ENCODE measurements at regions not wholly inside any gene's neighbourhood (a gene's known extent, or its start where the extent isn't known, plus 50 kb on each side); places are given as distances from the start of the nearest gene placed in this dataset.

- no peaks in the 10 kb centered on the region for H4K20me1 ChIP-seq (ENCODE audit: insufficient read depth, low read length)
Observed at GRCh38 chr18:5717256-5717655, 173.5 kb upstream of the EPB41L3 start.

GRCh38 chr18:5710676-5711075, 166.9 kb upstream of the EPB41L3 start:
- intact Hi-C loops (cut with micrococcal nuclease; ENCODE audit: unreplicated experiment): no loop called here
- no peak for DNase-seq (ENCODE audit: low spot score)
- H3K27ac ChIP-seq (ENCODE audit: low read depth, low read length, poor library complexity, severe bottlenecking): no peak overlapping the region
- no peaks in the 10 kb centered on the region for H3K9me2 ChIP-seq (ENCODE audit: insufficient read depth, low read length)
- BruUV-seq (replicated peaks): no TSS peak
- no peaks in the 10 kb centered on the region for H3K9me3 ChIP-seq (ENCODE audit: low read length)
- H3K79me2 ChIP-seq (ENCODE audit: insufficient read depth, low read depth, low read length): no peaks in the 10 kb centered on the region
- TF ChIP-seq, protein P1, sequence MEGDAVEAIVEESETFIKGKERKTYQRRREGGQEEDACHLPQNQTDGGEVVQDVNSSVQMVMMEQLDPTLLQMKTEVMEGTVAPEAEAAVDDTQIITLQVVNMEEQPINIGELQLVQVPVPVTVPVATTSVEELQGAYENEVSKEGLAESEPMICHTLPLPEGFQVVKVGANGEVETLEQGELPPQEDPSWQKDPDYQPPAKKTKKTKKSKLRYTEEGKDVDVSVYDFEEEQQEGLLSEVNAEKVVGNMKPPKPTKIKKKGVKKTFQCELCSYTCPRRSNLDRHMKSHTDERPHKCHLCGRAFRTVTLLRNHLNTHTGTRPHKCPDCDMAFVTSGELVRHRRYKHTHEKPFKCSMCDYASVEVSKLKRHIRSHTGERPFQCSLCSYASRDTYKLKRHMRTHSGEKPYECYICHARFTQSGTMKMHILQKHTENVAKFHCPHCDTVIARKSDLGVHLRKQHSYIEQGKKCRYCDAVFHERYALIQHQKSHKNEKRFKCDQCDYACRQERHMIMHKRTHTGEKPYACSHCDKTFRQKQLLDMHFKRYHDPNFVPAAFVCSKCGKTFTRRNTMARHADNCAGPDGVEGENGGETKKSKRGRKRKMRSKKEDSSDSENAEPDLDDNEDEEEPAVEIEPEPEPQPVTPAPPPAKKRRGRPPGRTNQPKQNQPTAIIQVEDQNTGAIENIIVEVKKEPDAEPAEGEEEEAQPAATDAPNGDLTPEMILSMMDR (conservative IDR thresholded peaks at IDR 0.05; ENCODE audit: low read length): no peak
- TF ChIP-seq EZH2phosphoT487 (IDR thresholded peaks at IDR 0.05; ENCODE audit: borderline replicate concordance, low read depth, low read length): no peak
- H2AFZ ChIP-seq (ENCODE audit: low read length): no peak overlapping the region
- CTCF ChIA-PET (ENCODE audit: unreplicated experiment): no interaction called here
- H4K20me1 ChIP-seq (ENCODE audit: insufficient read depth, low read length): no peaks in the 10 kb centered on the region
- H3K4me3 ChIP-seq (ENCODE audit: low read depth, low read length, poor library complexity, severe bottlenecking): no peak overlapping the region
- H3K4me1 ChIP-seq (ENCODE audit: insufficient read depth, low read length, poor library complexity, severe bottlenecking): no peaks in the 10 kb centered on the region
- no peak overlapping the region for H3K4me2 ChIP-seq (ENCODE audit: low read length)
- POLR2A ChIA-PET: no interaction called here
- H3K36me3 ChIP-seq (ENCODE audit: insufficient read depth, low read length): no peaks in the 10 kb centered on the region

More at GRCh38 chr18:5717256-5717655, 173.5 kb upstream of the EPB41L3 start:
- intact Hi-C loops (cut with micrococcal nuclease; ENCODE audit: unreplicated experiment): no loop called here
- no peaks in the 10 kb centered on the region for H3K9me3 ChIP-seq (ENCODE audit: low read length)
- ChIA-PET CTCF (ENCODE audit: unreplicated experiment) (no interaction called here), POLR2A (no interaction called here)
- no peak overlapping the region for H3K4me3 ChIP-seq (ENCODE audit: low read depth, low read length, poor library complexity, severe bottlenecking)
- H3K27ac ChIP-seq (ENCODE audit: low read depth, low read length, poor library complexity, severe bottlenecking): no peak overlapping the region
- no peaks in the 10 kb centered on the region for H3K9me2 ChIP-seq (ENCODE audit: insufficient read depth, low read length)
- no peaks in the 10 kb centered on the region for H3K36me3 ChIP-seq (ENCODE audit: insufficient read depth, low read length)
- no peaks in the 10 kb centered on the region for H3K4me1 ChIP-seq (ENCODE audit: insufficient read depth, low read length, poor library complexity, severe bottlenecking)
- no TSS peak for BruUV-seq (replicated peaks)
- H2AFZ ChIP-seq (ENCODE audit: low read length): no peak overlapping the region
- TF ChIP-seq, protein P1 (conservative IDR thresholded peaks at IDR 0.05; ENCODE audit: low read length): no peak
- no peak for TF ChIP-seq EZH2phosphoT487 (IDR thresholded peaks at IDR 0.05; ENCODE audit: borderline replicate concordance, low read depth, low read length)
- H3K79me2 ChIP-seq (ENCODE audit: insufficient read depth, low read depth, low read length): no peaks in the 10 kb centered on the region
- H3K4me2 ChIP-seq (ENCODE audit: low read length): no peak overlapping the region
- no peak for DNase-seq (ENCODE audit: low spot score)

GRCh38 chr18:5710235-5710634, 166.4 kb upstream of the EPB41L3 start:
- ChIA-PET POLR2A (no interaction called here), CTCF (ENCODE audit: unreplicated experiment) (no interaction called here)
- no TSS peak for BruUV-seq (replicated peaks)
- Histone ChIP-seq H3K9me2 (ENCODE audit: insufficient read depth, low read length) (no peaks in the 10 kb centered on the region), H3K4me1 (ENCODE audit: insufficient read depth, low read length, poor library complexity, severe bottlenecking) (no peaks in the 10 kb centered on the region), H4K20me1 (ENCODE audit: insufficient read depth, low read length) (no peaks in the 10 kb centered on the region), H3K36me3 (ENCODE audit: insufficient read depth, low read length) (no peaks in the 10 kb centered on the region), H3K9me3 (ENCODE audit: low read length) (no peaks in the 10 kb centered on the region), H3K79me2 (ENCODE audit: insufficient read depth, low read depth, low read length) (no peaks in the 10 kb centered on the region), H3K27ac (ENCODE audit: low read depth, low read length, poor library complexity, severe bottlenecking) (no peak overlapping the region), H3K4me3 (ENCODE audit: low read depth, low read length, poor library complexity, severe bottlenecking) (no peak overlapping the region), H2AFZ (ENCODE audit: low read length) (no peak overlapping the region), H3K4me2 (ENCODE audit: low read length) (no peak overlapping the region)
- intact Hi-C loops (cut with micrococcal nuclease; ENCODE audit: unreplicated experiment): no loop called here
- TF ChIP-seq EZH2phosphoT487 (IDR thresholded peaks at IDR 0.05; ENCODE audit: borderline replicate concordance, low read depth, low read length): no peak
- TF ChIP-seq, protein P1 (conservative IDR thresholded peaks at IDR 0.05; ENCODE audit: low read length): no peak
- no peak for DNase-seq (ENCODE audit: low spot score)
